GM19035 (cell line): ENCODE measurements at regions not wholly inside any gene's neighbourhood (a gene's known extent, or its start where the extent isn't known, plus 50 kb on each side); places are given as distances from the start of the nearest gene placed in this dataset.

Source experiments
- ATAC-seq: cut with Tn5 transposase; IDR thresholded peaks from one replicate; pipeline ENCODE4 v1.9.1; 2021; ENCODE audit not compliant: unreplicated experiment

GRCh38 chr1:65670518-65670917 lies 122.2 kb upstream of the PDE4B start:
- ATAC-seq: no peak

- no peak for ATAC-seq
These were observed 118.2 kb upstream of the PDE4B start for GRCh38 chr1:65674522-65674921.

GRCh38 chr1:65679773-65680172 lies 112.9 kb upstream of the PDE4B start:
- no peak for ATAC-seq

GRCh38 chr1:65681096-65681495 lies 111.6 kb upstream of the PDE4B start:
- ATAC-seq: no peak

GRCh38 chr1:65687428-65688214 lies 105.1 kb upstream of the PDE4B start:
- peak; percentile 90 for ATAC-seq

- no peak for ATAC-seq
These were observed 104.5 kb upstream of the PDE4B start for GRCh38 chr1:65688215-65688566.

- no peak for ATAC-seq
These were observed 103.8 kb upstream of the PDE4B start for GRCh38 chr1:65688848-65689247.

GRCh38 chr1:65691152-65691900 lies 101.4 kb upstream of the PDE4B start:
- ATAC-seq: no peak

GRCh38 chr1:65691972-65692371 lies 100.7 kb upstream of the PDE4B start:
- no peak for ATAC-seq

- no peak for ATAC-seq
These were observed 98.6 kb upstream of the PDE4B start for GRCh38 chr1:65694126-65694525.

GRCh38 chr1:65694933-65695332 lies 97.8 kb upstream of the PDE4B start:
- no peak for ATAC-seq

- ATAC-seq: no peak
These were observed 94.1 kb upstream of the PDE4B start for GRCh38 chr1:65698590-65698989.

GRCh38 chr1:65703853-65704252 lies 88.8 kb upstream of the PDE4B start:
- no peak for ATAC-seq

- no peak for ATAC-seq
These were observed 88.4 kb upstream of the PDE4B start for GRCh38 chr1:65704318-65704717.

GRCh38 chr1:65717815-65718454 lies 74.8 kb upstream of the PDE4B start:
- ATAC-seq: no peak

- ATAC-seq: no peak
These were observed 73.3 kb upstream of the PDE4B start for GRCh38 chr1:65719391-65719790.

GRCh38 chr1:65722461-65722860 lies 70.2 kb upstream of the PDE4B start:
- ATAC-seq: no peak

GRCh38 chr1:65724151-65724550 lies 68.5 kb upstream of the PDE4B start:
- ATAC-seq: no peak

- no peak for ATAC-seq
These were observed 67.6 kb upstream of the PDE4B start for GRCh38 chr1:65725064-65725463.

GRCh38 chr1:65728504-65728903 lies 64.2 kb upstream of the PDE4B start:
- no peak for ATAC-seq

- ATAC-seq: no peak
These were observed 63.4 kb upstream of the PDE4B start for GRCh38 chr1:65729259-65729658.

- no peak for ATAC-seq
These were observed 57.7 kb upstream of the PDE4B start for GRCh38 chr1:65734979-65735378.
